Stimulated activated CD4-positive, alpha-beta T cell treated with anti-CD3 and anti-CD28 coated beads, Interleukin-4, amount 100 ng/mL, for 1 hour (primary cell): ENCODE measurements at regions not wholly inside any gene's neighbourhood (a gene's known extent, or its start where the extent isn't known, plus 50 kb on each side); places are given as distances from the start of the nearest gene placed in this dataset.
"Not testable (repeated sequence)": the region's sequence is repeated elsewhere in the genome, so short reads cannot be mapped to it uniquely, and the experiment has no call there.

Experiments
- DNase-seq: peaks from one replicate; pipeline ENCODE4 v3.0.0-alpha.2; 2020

- DNase-seq = no peak
These were observed 312.5 kb upstream of the DUSP10 start for GRCh38 chr1:222054416-222054815.

DNA sequence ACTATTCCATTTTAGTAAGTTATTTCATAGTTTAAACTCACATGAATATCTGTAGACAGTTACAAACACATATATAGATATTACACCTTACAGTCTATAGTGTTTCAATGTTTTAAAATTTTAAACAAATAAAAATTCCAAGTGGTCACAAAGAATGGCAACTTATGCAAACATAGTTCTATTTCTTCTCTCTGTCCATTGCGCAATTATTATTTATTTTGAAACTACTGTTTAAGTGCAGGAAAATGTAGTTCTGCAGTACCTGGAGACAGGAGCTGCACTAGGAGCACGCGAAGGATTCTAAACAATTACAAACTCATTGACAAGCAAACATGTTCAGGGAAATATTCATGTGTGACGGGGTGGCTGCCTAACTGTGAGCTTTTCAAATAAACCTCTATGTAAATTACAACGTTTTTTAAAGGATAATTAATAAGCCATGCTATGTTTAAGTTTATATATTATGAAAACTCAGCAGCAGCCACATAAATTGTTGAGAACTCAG lies 312.0 kb upstream of the DUSP10 start:
- DNase-seq = no peak

DNA sequence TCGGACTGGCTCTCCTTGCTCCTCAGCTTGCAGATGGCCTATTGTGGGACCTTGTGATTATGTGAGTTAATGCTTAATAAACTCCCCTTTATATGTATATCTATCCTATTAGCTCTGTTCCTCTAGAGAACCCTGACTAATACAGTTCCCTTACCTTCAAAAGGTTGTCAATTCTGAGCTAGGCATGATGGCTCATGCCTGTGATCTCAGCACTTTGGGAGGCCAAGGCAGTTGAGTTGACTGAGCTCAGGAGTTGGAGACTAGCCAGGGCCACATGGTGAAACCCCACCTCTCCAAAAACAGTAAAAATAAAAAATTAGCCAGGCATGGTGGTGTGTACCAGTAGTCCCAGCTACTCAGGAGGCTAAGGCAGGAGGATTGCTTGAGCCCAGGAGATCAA lies 309.4 kb upstream of the DUSP10 start:
- DNase-seq = not testable (repeated sequence)

DNA sequence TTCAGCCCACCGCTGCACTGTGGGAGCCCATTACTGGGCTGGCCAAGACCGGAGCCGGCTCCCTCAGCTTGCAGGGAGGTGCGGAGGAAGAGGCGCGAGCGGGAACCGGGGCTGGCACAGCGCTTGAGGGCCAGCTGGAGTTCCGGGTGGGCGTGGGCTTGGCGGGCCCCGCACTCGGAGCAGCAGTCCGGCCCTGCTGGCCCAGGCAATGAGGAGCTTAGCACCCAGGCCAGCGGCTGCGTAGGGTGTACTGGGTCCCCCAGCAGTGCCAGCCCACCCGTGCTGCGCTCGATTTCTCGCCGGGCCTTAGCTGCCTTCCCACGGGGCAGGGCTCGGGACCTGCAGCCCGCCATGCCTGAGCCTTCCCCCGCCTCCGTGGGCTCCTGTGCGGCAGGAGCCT lies 307.8 kb upstream of the DUSP10 start:
- not testable (repeated sequence) for DNase-seq

DNA sequence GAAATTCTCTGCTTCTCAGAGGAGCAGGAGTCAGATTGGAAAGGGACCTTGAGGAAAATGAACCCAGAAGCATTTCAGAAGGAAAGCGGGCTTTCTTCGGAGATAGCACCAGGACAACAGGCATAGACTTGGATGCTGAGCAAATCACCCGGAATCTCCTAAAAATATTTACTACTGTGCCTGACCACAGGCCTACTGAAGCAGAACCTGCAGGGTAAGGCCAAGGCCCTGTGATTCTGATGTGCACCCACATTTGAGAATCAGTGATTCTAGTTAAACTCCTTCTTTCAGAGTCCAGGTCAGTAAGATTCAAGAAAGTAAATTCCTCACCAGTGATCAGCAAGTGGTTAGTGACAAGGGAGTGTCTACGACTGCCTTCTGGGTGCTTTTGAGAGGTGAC lies 307.3 kb upstream of the DUSP10 start:
- DNase-seq = no peak

DNA sequence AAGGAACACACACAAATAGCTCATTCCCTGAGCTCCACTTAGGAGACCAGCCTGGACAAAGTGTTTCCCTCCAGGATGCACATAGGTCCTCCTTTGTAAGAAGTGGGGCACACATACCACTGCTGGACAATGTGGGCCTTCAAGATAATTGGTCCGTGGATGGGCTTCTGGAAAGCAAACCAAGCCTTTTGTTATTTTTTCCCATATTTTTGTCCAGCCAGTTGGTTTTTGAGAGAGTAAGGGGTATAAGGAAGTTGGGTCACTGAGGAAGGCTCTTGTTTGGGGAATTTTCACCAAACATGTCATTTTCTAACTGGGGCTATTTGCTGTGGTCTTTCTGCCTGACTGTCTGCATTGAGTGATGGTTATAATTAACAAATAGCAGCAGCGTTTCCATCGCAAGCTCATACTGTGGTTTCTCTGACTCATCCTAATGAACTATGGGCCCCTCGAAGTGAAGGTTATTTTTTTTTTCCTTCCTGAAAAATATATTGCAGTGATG lies 306.3 kb upstream of the DUSP10 start:
- DNase-seq = no peak

DNA sequence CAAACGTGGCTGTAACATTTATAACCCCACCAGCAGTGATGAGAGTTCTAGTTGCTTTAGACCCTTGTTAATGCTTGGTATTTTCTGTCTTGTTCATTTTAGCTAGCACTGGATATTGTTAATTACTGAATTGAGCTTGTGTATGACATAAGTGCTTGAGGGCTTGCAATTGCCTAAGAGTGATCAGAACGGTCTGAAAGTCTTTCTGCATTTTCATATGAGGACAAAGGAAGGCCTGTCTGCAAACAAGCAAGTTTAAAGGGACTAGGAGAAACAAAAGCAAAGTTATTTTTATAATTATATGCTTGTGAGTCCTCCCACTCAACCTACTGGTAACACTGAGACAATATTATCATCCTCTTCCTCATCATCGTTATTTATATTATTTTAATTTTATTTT lies 305.5 kb upstream of the DUSP10 start:
- DNase-seq = no peak

DNA sequence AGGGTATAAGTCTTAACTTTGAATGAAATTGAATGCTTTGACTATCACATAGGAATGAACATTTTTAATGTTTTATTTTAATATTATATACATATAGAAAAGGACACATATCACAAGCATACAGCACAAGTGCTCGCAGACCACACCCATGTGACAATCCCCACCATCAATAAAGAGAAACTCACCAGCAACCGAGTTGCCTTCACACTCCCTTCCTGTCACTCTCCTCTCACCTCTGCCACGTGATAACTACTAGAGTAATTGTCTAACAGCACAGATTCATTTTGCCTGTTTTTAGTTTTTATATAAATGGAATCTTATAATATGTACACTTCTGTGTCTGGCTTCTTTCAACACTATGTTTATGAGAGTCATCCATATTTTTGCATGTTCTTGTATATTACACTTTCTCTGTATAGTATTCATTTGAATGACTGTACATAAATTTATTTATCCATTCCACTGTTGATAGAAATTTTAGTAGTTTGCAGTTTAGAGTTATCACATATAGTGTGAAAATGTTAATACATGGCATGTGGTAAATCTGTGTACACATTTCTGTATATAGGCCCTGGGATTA lies 304.9 kb upstream of the DUSP10 start:
- no peak for DNase-seq

- no peak for DNase-seq
These were observed 303.9 kb upstream of the DUSP10 start for GRCh38 chr1:222045786-222046185.

GRCh38 chr1:222045236-222045635 lies 303.3 kb upstream of the DUSP10 start:
- DNase-seq = no peak

DNA sequence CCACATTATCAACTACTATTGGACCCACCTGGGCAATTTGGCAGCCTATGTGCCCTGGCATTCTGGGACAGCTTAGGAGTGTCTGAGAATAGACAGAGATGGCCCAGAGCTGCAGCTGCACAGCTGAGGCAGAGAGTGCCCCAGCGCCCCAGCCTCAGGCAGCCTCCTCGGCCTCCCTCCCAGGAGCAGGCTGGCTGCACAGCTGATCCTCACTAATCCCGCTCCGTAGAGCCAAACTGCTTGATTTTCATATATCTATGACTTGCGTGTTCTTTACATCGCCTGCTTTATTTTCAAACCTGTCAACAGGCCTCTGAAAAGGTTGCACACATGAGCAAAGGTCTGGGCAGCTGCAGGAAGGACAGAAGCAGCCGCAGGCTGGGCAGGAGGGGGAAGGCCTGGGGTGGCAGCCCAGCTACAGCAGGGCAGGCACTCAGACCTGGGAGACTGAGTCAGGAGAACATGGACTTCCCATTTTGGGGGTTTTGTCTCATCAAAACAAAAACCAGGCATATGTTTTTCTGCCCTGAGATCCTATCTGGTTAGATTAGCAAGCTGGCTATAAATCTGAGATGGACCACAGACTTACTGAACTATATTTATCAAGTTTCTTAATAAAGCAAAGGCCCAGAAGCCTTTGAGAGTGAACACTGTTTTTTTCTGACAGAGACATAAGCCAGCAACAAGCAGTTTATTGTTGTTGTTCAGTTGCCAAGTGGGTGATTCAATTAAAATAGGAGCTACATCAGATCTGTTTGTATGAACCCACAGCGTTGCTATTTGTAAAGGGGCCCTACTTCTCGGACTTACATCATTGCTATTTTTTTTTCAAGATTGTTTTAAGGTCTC lies 301.8 kb upstream of the DUSP10 start:
- DNase-seq = no peak

DNA sequence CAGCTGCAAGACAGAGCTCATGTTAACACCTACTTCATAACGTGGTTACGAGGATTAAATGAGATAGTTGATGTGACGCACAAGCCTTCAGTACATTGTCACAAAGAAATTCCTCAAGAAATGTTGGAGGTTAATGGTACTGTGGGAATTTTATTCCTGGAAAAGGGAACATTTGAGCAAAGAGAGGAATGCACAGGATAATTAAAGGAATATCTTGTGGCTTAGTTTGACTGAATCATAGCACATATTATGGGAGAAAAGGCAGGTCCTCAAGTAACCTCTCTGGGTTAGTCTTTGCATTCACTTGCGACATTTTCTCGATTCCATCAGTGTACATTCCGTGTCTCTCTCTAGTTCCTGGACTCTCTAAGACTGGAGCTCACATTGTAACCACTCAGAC lies 300.2 kb upstream of the DUSP10 start:
- DNase-seq = no peak

DNA sequence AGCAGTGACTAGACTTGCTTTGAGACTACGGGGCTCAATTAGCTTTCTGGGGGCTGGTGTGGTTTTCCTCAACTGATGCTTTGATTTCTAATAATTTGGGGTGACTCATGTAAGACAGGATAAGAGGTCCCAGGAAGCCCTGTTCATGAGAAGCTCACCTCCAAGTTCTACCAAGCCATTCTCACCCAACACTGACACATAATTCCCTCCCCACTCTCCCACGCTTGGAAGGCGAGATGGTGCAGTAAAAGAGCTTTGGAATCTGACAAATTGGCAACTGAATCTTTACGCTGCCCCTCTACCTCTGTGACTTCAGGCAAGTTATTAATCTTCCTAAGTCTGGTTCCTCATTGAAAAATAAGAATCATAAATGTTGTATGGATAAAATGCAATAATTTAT lies 299.1 kb upstream of the DUSP10 start:
- no peak for DNase-seq

- DNase-seq = no peak
These were observed 298.4 kb upstream of the DUSP10 start for GRCh38 chr1:222040121-222040805.

GRCh38 chr1:222038971-222039370 lies 297.1 kb upstream of the DUSP10 start:
- no peak for DNase-seq

DNA sequence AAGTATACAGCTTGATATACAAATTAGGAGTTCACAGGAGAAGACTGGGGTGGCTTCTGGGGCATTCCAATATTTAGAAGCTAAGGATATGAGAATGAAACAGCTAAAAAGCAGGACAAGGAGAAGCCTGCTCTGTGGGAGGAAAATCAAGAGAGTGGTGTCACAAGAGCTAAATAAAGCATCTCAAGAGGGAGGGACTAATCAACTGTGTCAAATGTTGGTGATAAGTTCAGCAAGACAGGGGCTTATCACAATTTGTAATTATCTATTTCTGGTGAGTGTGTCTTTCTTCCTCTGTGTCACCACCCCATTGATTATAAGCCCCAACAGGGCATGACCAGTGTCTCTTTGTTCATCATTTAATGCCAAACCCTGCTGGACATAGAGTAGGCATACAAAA lies 295.8 kb upstream of the DUSP10 start:
- no peak for DNase-seq

DNA sequence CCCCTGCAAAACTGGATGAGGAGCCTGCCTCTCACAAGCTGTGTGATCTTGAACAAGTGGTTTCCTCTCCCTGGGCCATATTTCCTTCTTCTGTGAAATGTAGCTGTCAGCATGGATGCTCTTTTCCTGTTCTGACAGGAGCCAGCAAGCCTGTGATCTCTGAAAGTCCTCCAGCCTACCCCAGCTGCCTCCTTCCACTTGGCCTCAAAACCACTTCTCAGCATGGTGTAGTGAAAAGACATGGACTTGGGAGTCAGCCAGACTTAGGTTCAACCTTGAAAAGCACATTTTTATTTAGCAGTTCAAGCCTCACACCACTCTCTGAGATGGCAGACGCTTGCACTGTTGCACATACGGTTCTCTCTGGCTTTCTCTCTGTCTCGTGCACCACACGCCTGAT lies 292.9 kb upstream of the DUSP10 start:
- no peak for DNase-seq

DNA sequence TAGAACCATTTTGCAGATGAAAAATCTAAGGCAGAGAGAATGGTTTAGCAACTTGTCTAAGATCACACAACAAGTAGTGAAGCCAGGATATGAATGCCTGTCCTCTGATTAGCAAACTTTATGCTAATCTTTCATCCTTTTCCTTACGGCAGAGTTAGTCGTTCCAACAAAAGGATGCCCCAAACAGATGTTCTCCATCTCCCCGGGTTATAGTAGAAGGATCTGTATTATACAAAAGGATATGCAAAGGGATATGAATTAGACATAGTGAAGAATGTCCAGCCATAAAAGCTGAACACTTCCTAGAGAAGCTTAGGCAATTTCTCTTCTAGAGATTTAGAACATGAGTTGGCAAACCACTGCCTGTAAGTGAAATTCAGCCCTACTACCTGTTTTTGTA lies 291.6 kb upstream of the DUSP10 start:
- DNase-seq = no peak

DNA sequence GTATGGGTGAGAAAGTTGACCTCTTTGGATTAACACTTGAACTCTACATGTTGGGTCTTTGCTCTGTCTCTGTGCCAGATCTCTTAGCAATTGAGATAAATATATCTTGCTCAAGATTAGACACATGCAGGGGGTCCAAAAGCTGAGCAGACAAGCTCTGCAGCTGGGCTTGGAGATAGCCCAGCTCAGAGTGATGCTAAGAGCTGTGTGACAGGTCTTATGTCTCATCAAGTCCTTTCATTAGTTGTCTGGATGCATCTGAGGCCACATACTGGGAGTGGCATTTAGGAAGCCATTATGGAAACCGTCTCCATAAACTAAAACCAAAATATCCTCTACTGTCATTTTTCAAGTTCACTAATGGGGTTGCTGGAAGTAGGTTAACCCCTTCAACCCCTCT lies 289.4 kb upstream of the DUSP10 start:
- DNase-seq = no peak

DNA sequence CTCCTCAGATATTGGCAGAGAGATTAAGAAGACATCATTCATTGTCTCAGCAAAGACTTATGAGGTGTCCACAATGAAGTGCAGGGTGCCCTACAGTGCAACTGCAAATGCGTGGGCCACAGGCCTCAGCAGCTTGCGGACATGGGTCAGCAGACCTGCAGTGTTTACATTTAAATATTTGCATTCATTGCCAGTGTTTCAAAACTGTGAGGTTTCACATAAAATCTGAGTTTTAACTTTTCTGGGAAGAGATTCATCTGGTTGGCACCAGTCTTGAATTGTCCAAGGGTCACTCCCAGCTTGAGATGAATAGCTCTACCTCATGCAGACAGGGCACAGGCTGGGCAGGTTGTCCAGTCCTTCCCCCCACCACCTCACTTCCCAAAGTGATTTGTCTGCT lies 286.8 kb upstream of the DUSP10 start:
- DNase-seq = no peak

DNA sequence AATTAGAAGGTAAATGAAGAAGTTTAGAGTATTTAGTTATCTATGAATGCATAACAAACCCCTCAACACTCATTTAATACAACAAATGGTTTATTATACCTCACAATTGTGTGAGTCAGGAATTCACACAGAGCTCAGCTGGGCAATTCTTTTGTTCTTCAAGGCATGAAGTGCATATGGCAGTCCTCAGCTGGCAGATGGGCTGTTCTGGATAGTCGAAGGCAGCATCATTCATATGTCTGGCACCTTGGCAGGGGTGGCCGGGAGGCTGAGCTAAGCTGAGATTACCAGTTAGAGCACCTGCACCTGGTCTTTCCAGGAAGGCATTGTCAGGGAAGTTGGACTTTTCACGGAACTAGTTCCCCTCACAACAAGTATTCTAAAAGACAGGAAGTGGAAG lies 286.2 kb upstream of the DUSP10 start:
- DNase-seq = no peak

GRCh38 chr1:222026280-222026679 lies 284.4 kb upstream of the DUSP10 start:
- DNase-seq = no peak

- no peak for DNase-seq
These were observed 281.1 kb upstream of the DUSP10 start for GRCh38 chr1:222023025-222023424.

DNA sequence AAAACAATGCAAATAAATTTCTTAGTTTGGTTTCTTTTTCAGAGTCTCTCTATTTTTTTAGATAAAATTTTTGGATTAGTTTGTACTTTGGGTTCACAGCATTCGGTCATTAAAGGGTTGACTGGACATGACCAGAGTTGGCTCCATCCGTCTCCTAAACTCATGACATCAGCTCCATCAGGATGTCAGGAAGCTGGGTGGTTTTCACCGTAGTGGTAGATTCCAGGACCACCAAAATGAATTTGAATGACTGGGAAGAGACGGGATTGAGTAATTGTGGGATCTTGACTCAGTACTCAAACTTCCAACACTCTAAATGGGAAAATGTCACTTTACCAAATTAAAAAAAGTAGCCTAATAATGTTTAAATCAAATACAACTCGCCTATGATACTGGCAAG lies 279.2 kb upstream of the DUSP10 start:
- no peak for DNase-seq
